GM13977 (cell line): ENCODE measurements at regions not wholly inside any gene's neighbourhood (a gene's known extent, or its start where the extent isn't known, plus 50 kb on each side); places are given as distances from the start of the nearest gene placed in this dataset.

Experiments
- DNase-seq: peaks from one replicate; pipeline ENCODE4 v3.0.0; 2012; ENCODE audit warnings: low spot score
- in situ Hi-C: fragments of 300-500 bp; cut with MboI; formaldehyde crosslinking; loops from one replicate; pipeline ENCODE4 v1.12.0; 2022; ENCODE audit warnings: low sequenced_read_pairs, low pct_unique_long_range_greater_than_20kb, mixed read lengths, inconsistent platforms; ENCODE audit not compliant: unreplicated experiment
- TF ChIP-seq, protein P1 (sequence below): IDR thresholded peaks from 2 replicates; pipeline ENCODE4 v1.5.1; 2012; ENCODE audit warnings: mild to moderate bottlenecking, control low read depth; ENCODE audit not compliant: insufficient read depth; ENCODE audit errors: extremely low read depth, missing control alignments

- in situ Hi-C loops, result no loop called here
- TF ChIP-seq, protein P1, sequence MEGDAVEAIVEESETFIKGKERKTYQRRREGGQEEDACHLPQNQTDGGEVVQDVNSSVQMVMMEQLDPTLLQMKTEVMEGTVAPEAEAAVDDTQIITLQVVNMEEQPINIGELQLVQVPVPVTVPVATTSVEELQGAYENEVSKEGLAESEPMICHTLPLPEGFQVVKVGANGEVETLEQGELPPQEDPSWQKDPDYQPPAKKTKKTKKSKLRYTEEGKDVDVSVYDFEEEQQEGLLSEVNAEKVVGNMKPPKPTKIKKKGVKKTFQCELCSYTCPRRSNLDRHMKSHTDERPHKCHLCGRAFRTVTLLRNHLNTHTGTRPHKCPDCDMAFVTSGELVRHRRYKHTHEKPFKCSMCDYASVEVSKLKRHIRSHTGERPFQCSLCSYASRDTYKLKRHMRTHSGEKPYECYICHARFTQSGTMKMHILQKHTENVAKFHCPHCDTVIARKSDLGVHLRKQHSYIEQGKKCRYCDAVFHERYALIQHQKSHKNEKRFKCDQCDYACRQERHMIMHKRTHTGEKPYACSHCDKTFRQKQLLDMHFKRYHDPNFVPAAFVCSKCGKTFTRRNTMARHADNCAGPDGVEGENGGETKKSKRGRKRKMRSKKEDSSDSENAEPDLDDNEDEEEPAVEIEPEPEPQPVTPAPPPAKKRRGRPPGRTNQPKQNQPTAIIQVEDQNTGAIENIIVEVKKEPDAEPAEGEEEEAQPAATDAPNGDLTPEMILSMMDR, result no peak
- no peak for DNase-seq
Observed at GRCh38 chr2:21856708-21857107, 732.9 kb downstream of the TDRD15 start.

DNA sequence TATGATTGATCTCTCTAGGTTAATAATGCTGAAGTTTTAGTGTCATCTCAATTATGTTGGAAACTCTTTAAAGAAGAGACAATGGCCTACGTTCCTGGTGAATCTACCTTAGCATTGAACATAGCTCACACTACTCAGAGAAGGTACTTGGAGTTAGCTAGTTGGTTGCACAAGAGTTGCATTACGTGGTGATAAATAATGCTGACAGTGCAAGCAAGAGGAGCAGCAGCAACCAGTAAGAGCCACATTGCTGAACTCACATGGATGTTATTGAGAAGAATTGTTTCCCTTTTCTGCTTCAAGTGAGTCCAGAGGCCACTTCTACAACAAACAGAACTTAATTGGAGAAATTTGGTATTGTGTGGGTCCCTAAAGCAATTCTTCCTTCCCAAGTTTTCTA, 737.1 kb downstream of the TDRD15 start:
- DNase-seq, result no peak
- TF ChIP-seq, protein P1, result no peak
- in situ Hi-C loops, result no loop called here

- TF ChIP-seq, protein P1, result no peak
- in situ Hi-C loops, result no loop called here
- DNase-seq, result no peak
Observed at GRCh38 chr2:21866316-21866715, 742.5 kb downstream of the TDRD15 start.

DNA sequence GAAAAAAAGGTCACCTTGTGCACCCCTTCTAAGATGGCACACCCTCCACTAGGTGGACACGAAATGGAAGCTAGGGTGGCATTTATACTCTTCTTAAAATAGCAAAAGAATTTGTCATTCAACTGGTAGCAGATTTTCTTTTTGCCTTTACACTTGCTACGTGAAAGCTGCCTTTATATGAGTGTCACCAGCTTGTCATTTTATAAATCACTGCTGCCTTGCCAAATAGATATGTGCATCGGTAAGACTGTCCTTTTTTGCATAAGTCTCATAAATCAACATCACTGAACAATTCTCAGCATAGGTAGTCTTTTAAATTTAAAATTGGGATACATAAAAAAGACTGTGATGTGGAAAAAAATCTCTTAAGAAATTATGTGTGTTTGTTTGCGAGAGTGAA, 764.1 kb downstream of the TDRD15 start:
- no peak for DNase-seq
- in situ Hi-C loops, result no loop called here
- TF ChIP-seq, protein P1, result no peak

- DNase-seq, result no peak
- in situ Hi-C loops, result no loop called here
- TF ChIP-seq, protein P1, result no peak
Observed at GRCh38 chr2:21890041-21890440, 766.3 kb downstream of the TDRD15 start.

DNA sequence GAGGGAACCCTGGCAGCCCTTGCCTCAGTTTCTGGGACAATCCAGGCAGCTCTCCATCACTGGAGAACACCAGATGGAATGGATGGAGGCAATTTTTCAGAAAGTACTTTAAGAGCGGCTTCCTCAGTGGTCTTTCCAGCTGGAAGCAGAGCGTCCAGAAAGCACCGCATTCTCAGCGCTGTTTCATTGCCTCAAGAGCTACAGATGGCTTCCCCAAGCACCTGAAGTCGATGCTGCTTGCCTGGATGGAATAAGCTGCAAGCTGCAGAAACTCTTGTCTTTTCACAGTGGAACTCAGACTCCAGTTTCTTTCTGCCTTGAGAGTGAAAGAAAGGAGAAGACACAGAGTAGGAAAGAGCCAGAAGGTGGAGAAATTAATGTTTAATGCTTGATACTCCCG, 766.9 kb downstream of the TDRD15 start:
- TF ChIP-seq, protein P1, result no peak
- DNase-seq, result no peak

DNA sequence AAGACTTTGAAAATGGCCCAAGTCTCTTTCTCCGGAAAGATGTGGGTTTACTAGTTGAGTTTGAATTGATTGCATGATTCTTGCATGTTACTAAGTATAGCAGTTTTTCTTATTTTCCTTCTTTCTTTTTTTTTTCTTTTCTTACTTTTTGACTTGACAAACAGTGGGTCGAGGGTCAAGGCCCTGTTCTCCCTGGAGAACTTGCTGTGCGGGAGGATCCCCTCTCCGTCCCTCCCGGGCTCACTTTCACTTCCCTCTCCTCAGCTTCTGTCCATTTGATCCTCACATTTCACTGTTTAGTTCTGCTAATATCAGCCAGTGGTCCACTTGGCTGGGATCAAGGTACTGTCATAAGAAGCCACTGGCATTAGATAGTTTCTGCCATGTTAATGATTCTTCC, 767.4 kb downstream of the TDRD15 start:
- in situ Hi-C loops, result no loop called here
- DNase-seq, result no peak
- TF ChIP-seq, protein P1, result no peak

More for the DNA sequence above, 766.9 kb downstream of the TDRD15 start:
- in situ Hi-C loops, result no loop called here
